HEK293 (cell line): ENCODE measurements at regions not wholly inside any gene's neighbourhood (a gene's known extent, or its start where the extent isn't known, plus 50 kb on each side); places are given as distances from the start of the nearest gene placed in this dataset.

Source experiments
- CTCF ChIA-PET: fragments of 350-600 bp; formaldehyde crosslinking; extraction: SDS; loops from one replicate; lab custom pipeline; 2021; ENCODE audit warnings: antibody characterized with exemption; lab: Yijun Ruan, JAX
- POLR2A ChIA-PET: fragments of 300-600 bp; formaldehyde crosslinking; extraction: SDS; loops from one replicate; lab custom pipeline; 2020; ENCODE audit warnings: antibody characterized with exemption, inconsistent platforms; lab: Yijun Ruan, JAX
- H3K27ac ChIP-seq: fragments of 200-500 bp; sonication (Bioruptor generic); 2 replicates; pipeline ENCODE4 v1.5.1; 2014; ENCODE audit warnings: low read depth, low read length, control low read depth, inconsistent platforms; ENCODE audit errors: extremely low read depth
- H3K36me3 ChIP-seq, 2 experiments: fragments of 200-500 bp in 1 of 2; sonication (Bioruptor generic) in 1 of 2; 1 replicate in 1 of 2; 2 replicates in 1 of 2; pipeline ENCODE4 v1.5.1; 2014 to 2017; ENCODE audit warnings: inconsistent platforms in 2 of 2, low read length in 2 of 2; ENCODE audit not compliant: control insufficient read depth in 2 of 2, insufficient read depth in 1 of 2
- H3K4me1 ChIP-seq: fragments of 200-500 bp; sonication (Bioruptor generic); 2 replicates; pipeline ENCODE4 v1.5.1; 2014; ENCODE audit warnings: mild to moderate bottlenecking, low read length, inconsistent platforms; ENCODE audit not compliant: control insufficient read depth, insufficient read depth
- H3K4me3 ChIP-seq: 2 replicates; pipeline ENCODE4 v1.5.1; 2011; ENCODE audit warnings: low read depth, mild to moderate bottlenecking, control low read depth, low read length, moderate library complexity
- H3K9me3 ChIP-seq: fragments of 200-500 bp; sonication (Bioruptor generic); 2 replicates; pipeline ENCODE4 v1.5.1; 2014; ENCODE audit warnings: low read depth, low read length, inconsistent platforms; ENCODE audit not compliant: control insufficient read depth, insufficient read depth
- KLF9 ChIP-seq: fragments of 450-650 bp; formaldehyde crosslinking; IDR thresholded peaks from 2 replicates; pipeline ENCODE4 v1.5.1; 2016; ENCODE audit warnings: missing biosample characterization, missing genetic modification characterization, low read depth
- TRIM28 ChIP-seq: IDR thresholded peaks from 2 replicates; pipeline ENCODE4 v1.6.1; 2011; ENCODE audit warnings: low read length, control low read depth, borderline replicate concordance
- ZBTB20 ChIP-seq: fragments of 450-650 bp; formaldehyde crosslinking; IDR thresholded peaks from 2 replicates; pipeline ENCODE4 v1.5.1; 2016; ENCODE audit warnings: missing biosample characterization, missing genetic modification characterization
- ZBTB21 ChIP-seq: fragments of 450-650 bp; formaldehyde crosslinking; IDR thresholded peaks from 2 replicates; pipeline ENCODE4 v1.5.1; 2017; ENCODE audit warnings: missing biosample characterization, missing genetic modification characterization
- ZNF112 ChIP-seq: fragments of 450-650 bp; formaldehyde crosslinking; IDR thresholded peaks from 2 replicates; pipeline ENCODE4 v1.5.0; 2017; ENCODE audit warnings: missing biosample characterization, missing genetic modification characterization
- ZNF366 ChIP-seq: fragments of 450-650 bp; formaldehyde crosslinking; conservative IDR thresholded peaks from 2 replicates; pipeline ENCODE4 v1.5.1; 2016; ENCODE audit warnings: missing biosample characterization, missing genetic modification characterization
- ZNF426 ChIP-seq: fragments of 450-650 bp; formaldehyde crosslinking; IDR thresholded peaks from 2 replicates; pipeline ENCODE4 v1.5.1; 2017; ENCODE audit warnings: missing biosample characterization, missing genetic modification characterization, mild to moderate bottlenecking, inconsistent platforms, moderate library complexity
- ZNF510 ChIP-seq: fragments of 450-650 bp; formaldehyde crosslinking; IDR thresholded peaks from 2 replicates; pipeline ENCODE4 v1.5.1; 2018; ENCODE audit warnings: mild to moderate bottlenecking, missing genetic modification characterization, missing biosample characterization; ENCODE audit not compliant: insufficient replicate concordance
- ZNF571 ChIP-seq: fragments of 450-650 bp; formaldehyde crosslinking; IDR thresholded peaks from 2 replicates; pipeline ENCODE4 v1.5.0; 2017; ENCODE audit warnings: missing biosample characterization, missing genetic modification characterization
- ZNF600 ChIP-seq: fragments of 450-650 bp; formaldehyde crosslinking; IDR thresholded peaks from 2 replicates; pipeline ENCODE4 v1.5.1; 2016; ENCODE audit warnings: missing biosample characterization, missing genetic modification characterization
- ZNF658 ChIP-seq: fragments of 450-650 bp; formaldehyde crosslinking; IDR thresholded peaks from 2 replicates; pipeline ENCODE4; 2016; ENCODE audit warnings: missing biosample characterization, missing genetic modification characterization
- ZNF670 ChIP-seq: fragments of 450-650 bp; formaldehyde crosslinking; IDR thresholded peaks from 2 replicates; pipeline ENCODE4 v1.5.1; 2016; ENCODE audit warnings: missing biosample characterization, missing genetic modification characterization, low read depth
- ZNF768 ChIP-seq: fragments of 450-650 bp; formaldehyde crosslinking; IDR thresholded peaks from 2 replicates; pipeline ENCODE4 v1.5.1; 2018; ENCODE audit warnings: missing biosample characterization, mild to moderate bottlenecking, missing genetic modification characterization
- ZNF792 ChIP-seq: fragments of 450-650 bp; formaldehyde crosslinking; IDR thresholded peaks from 2 replicates; pipeline ENCODE4 v1.5.1; 2016; ENCODE audit warnings: missing biosample characterization, missing genetic modification characterization
- TF ChIP-seq, protein P1 (sequence below): fragments of 450-650 bp; formaldehyde crosslinking; IDR thresholded peaks from 2 replicates; pipeline ENCODE4 v1.5.1; 2016; ENCODE audit warnings: missing biosample characterization, missing genetic modification characterization
- TF ChIP-seq, protein P2 (sequence below): fragments of 450-650 bp; formaldehyde crosslinking; conservative IDR thresholded peaks from 2 replicates; pipeline ENCODE4 v1.5.1; 2016; ENCODE audit warnings: low read depth, missing biosample characterization, missing genetic modification characterization
- TF ChIP-seq, protein P3 (sequence below): fragments of 450-650 bp; formaldehyde crosslinking; IDR thresholded peaks from 2 replicates; pipeline ENCODE4 v1.5.1; 2016; ENCODE audit warnings: missing biosample characterization, missing genetic modification characterization
- TF ChIP-seq, protein P4 (sequence below): fragments of 450-650 bp; formaldehyde crosslinking; IDR thresholded peaks from 2 replicates; pipeline ENCODE4 v1.5.1; 2017; ENCODE audit warnings: missing biosample characterization, missing genetic modification characterization
- TF ChIP-seq, protein P5 (sequence below): fragments of 450-650 bp; formaldehyde crosslinking; IDR thresholded peaks from 2 replicates; pipeline ENCODE4 v1.5.0; 2017; ENCODE audit warnings: missing biosample characterization, missing genetic modification characterization, borderline replicate concordance

DNA sequence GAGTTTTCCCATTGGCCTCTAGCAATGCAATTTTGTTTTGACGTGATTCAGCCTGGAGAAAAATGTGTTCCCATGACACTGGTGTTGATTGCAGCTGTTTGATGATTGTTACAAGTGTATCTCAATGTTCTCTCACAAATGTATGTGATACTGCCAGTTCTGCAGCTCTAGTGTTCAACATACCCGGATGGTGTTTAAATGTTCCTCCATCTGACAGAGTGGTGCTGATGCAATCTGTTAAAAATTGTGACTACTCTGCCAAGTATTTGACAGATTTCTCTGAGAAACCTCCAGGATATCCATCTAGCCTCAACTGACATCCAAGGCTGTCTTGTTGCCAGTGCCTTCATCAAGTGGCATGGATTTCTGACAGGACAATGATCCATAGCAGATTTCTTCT is 657.2 kb upstream of the DIAPH2 start:
- Histone ChIP-seq H3K27ac (no peak overlapping the region), H3K36me3 (no peaks in the 10 kb centered on the region), H3K4me1 (no peaks in the 10 kb centered on the region), H3K9me3 (no peaks in the 10 kb centered on the region), H3K4me3 (no peak overlapping the region)
- POLR2A ChIA-PET = no interaction called here
- CTCF ChIA-PET = interaction anchor here (0.6 kb wide), 1 partner anchor 9 kb away, joined by 5 read pairs; no protein-coding TSS in a partner anchor
- no peak for TF ChIP-seq KLF9
- TF ChIP-seq, protein P1, sequence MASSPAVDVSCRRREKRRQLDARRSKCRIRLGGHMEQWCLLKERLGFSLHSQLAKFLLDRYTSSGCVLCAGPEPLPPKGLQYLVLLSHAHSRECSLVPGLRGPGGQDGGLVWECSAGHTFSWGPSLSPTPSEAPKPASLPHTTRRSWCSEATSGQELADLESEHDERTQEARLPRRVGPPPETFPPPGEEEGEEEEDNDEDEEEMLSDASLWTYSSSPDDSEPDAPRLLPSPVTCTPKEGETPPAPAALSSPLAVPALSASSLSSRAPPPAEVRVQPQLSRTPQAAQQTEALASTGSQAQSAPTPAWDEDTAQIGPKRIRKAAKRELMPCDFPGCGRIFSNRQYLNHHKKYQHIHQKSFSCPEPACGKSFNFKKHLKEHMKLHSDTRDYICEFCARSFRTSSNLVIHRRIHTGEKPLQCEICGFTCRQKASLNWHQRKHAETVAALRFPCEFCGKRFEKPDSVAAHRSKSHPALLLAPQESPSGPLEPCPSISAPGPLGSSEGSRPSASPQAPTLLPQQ (tag by site-specific recombination) = no peak
- TF ChIP-seq ZNF600 (tag by site-specific recombination) = no peak
- no peak for TF ChIP-seq ZNF112 (tag by site-specific recombination)
- TF ChIP-seq ZBTB20 (tag by site-specific recombination) = no peak
- no peak for TF ChIP-seq ZNF366 (tag by site-specific recombination)
- TF ChIP-seq, protein P2, sequence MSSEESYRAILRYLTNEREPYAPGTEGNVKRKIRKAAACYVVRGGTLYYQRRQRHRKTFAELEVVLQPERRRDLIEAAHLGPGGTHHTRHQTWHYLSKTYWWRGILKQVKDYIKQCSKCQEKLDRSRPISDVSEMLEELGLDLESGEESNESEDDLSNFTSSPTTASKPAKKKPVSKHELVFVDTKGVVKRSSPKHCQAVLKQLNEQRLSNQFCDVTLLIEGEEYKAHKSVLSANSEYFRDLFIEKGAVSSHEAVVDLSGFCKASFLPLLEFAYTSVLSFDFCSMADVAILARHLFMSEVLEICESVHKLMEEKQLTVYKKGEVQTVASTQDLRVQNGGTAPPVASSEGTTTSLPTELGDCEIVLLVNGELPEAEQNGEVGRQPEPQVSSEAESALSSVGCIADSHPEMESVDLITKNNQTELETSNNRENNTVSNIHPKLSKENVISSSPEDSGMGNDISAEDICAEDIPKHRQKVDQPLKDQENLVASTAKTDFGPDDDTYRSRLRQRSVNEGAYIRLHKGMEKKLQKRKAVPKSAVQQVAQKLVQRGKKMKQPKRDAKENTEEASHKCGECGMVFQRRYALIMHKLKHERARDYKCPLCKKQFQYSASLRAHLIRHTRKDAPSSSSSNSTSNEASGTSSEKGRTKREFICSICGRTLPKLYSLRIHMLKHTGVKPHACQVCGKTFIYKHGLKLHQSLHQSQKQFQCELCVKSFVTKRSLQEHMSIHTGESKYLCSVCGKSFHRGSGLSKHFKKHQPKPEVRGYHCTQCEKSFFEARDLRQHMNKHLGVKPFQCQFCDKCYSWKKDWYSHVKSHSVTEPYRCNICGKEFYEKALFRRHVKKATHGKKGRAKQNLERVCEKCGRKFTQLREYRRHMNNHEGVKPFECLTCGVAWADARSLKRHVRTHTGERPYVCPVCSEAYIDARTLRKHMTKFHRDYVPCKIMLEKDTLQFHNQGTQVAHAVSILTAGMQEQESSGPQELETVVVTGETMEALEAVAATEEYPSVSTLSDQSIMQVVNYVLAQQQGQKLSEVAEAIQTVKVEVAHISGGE (tag by site-specific recombination) = no peak
- no peak for TF ChIP-seq ZNF510
- TF ChIP-seq ZNF670 (tag by site-specific recombination) = no peak
- no peak for TF ChIP-seq ZNF658 (tag by site-specific recombination)
- TF ChIP-seq, protein P3, sequence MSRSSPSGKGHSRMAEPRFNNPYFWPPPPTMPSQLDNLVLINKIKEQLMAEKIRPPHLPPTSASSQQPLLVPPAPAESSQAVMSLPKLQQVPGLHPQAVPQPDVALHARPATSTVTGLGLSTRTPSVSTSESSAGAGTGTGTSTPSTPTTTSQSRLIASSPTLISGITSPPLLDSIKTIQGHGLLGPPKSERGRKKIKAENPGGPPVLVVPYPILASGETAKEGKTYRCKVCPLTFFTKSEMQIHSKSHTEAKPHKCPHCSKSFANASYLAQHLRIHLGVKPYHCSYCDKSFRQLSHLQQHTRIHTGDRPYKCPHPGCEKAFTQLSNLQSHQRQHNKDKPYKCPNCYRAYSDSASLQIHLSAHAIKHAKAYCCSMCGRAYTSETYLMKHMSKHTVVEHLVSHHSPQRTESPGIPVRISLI (tag by site-specific recombination) = no peak
- TF ChIP-seq TRIM28 = no peak
- TF ChIP-seq ZBTB21 (tag by site-specific recombination) = no peak
- TF ChIP-seq, protein P4, sequence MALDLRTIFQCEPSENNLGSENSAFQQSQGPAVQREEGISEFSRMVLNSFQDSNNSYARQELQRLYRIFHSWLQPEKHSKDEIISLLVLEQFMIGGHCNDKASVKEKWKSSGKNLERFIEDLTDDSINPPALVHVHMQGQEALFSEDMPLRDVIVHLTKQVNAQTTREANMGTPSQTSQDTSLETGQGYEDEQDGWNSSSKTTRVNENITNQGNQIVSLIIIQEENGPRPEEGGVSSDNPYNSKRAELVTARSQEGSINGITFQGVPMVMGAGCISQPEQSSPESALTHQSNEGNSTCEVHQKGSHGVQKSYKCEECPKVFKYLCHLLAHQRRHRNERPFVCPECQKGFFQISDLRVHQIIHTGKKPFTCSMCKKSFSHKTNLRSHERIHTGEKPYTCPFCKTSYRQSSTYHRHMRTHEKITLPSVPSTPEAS = no peak
- no peak for TF ChIP-seq ZNF426 (tag by site-specific recombination)
- TF ChIP-seq, protein P5, sequence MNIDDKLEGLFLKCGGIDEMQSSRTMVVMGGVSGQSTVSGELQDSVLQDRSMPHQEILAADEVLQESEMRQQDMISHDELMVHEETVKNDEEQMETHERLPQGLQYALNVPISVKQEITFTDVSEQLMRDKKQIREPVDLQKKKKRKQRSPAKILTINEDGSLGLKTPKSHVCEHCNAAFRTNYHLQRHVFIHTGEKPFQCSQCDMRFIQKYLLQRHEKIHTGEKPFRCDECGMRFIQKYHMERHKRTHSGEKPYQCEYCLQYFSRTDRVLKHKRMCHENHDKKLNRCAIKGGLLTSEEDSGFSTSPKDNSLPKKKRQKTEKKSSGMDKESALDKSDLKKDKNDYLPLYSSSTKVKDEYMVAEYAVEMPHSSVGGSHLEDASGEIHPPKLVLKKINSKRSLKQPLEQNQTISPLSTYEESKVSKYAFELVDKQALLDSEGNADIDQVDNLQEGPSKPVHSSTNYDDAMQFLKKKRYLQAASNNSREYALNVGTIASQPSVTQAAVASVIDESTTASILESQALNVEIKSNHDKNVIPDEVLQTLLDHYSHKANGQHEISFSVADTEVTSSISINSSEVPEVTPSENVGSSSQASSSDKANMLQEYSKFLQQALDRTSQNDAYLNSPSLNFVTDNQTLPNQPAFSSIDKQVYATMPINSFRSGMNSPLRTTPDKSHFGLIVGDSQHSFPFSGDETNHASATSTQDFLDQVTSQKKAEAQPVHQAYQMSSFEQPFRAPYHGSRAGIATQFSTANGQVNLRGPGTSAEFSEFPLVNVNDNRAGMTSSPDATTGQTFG (tag by site-specific recombination) = no peak
- TF ChIP-seq ZNF571 (tag by site-specific recombination) = no peak
- no peak for TF ChIP-seq ZNF792 (tag by site-specific recombination)
- TF ChIP-seq ZNF768 = no peak
- TF ChIP-seq, all 188 proteins: peak for 0
